GM20431 (cell line): ENCODE measurements at regions not wholly inside any gene's neighbourhood (a gene's known extent, or its start where the extent isn't known, plus 50 kb on each side); places are given as distances from the start of the nearest gene placed in this dataset.
"Not testable (repeated sequence)": the region's sequence is repeated elsewhere in the genome, so short reads cannot be mapped to it uniquely, and the experiment has no call there.

ENCODE experiments used
- in situ Hi-C: fragments of 300-500 bp; cut with MseI, MboI; formaldehyde crosslinking; loops from one replicate; pipeline ENCODE4 v1.15.0; 2020; ENCODE audit warnings: low sequenced_read_pairs; ENCODE audit not compliant: unreplicated experiment

GRCh38 chr1:157347506-157347905, 204.8 kb downstream of the FCRL5 start:
- in situ Hi-C loops: no loop called here

DNA sequence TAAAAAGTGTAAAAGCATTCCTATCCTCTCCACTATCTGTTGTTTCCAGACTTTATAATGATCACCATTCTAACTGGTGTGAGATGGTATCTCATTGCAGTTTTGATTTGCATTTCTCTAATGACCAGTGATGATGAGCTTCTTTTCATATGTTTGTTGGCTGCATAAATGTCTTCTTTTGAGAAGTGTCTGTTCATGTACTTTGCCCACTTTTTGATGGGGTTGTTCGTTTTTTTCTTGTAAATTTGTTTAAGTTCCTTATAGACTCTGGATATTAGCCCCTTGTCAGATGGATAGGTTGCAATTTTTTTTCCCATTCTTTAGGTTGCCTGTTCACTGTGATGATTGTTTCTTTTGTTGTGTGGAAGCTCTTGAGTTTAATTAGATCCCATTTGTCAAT, 199.6 kb upstream of the ETV3 start:
- in situ Hi-C loops: not testable (repeated sequence)

DNA sequence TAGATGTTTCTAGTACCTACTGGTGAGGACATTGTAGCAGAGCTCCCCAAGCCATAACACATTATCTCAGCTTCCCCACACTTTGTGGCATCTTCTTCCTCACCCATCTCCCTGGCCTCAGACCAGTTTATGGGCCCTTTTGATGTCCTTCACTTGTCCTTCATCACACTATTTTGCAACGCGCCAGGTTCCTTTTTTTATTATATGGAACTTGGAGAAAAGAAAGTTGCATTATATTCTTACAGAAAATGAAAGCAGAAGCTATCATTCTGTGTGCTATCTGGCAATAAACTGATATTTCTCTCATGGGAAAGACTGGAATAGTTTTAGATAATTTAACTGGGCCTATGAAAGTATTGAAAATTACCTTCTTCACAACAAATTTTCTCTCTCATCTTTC, 196.9 kb upstream of the ETV3 start:
- in situ Hi-C loops: no loop called here

DNA sequence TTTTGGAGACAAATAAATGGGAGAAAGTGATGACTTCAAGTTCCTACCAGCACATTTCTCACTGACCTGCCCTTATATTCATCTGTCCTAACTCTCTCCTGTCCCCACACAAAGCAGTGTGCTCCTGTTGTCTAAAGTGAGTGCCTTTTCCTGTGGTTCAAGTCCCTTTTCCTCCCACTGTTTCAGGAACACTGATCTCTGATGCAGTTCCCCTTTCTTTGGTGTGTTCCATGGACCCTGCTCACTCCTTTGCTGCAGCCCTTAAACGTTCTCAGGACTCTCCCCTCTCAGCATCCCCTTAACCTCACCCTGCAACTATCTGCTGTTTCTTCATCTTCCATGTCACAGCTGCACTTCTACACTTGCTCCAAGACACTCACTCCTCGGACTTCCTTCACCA, 195.8 kb upstream of the ETV3 start:
- in situ Hi-C loops: no loop called here

GRCh38 chr1:157330177-157330576, 192.0 kb upstream of the ETV3 start:
- in situ Hi-C loops: not testable (repeated sequence)

- in situ Hi-C loops: not testable (repeated sequence)
Measured at GRCh38 chr1:157328120-157328519, 189.9 kb upstream of the ETV3 start.

DNA sequence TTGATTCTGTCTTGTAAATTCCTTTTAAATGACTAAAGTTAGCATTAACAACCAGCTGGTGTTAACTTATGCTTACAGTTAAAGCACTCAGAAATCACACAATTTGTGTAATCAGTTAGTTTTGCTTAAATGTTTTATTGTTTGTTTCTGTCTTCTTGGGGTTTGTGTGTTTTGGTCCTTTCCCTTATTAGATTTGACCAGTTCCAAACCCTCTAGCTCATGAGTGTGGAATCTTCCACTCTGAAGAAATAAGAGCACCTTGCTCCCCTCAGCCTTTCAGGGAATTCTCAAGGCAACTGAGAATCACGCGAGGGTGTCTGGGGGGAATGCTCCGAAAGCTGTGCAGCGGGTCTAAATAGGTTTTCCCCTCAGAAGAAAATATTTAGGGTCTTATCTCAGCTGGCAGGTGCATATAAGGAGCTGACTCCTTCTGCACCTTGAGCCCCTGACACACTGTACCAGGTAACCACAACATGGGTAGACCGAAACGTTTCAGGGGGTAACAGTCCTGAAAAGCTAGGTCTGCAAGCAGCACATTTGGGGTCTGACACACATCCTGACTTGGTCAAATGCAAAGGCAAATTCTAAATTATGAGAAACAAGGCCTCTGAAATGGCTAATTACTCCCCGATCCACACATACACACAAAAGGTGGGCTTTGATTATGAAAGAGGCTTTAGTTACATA, 188.1 kb upstream of the ETV3 start:
- in situ Hi-C loops: no loop called here

DNA sequence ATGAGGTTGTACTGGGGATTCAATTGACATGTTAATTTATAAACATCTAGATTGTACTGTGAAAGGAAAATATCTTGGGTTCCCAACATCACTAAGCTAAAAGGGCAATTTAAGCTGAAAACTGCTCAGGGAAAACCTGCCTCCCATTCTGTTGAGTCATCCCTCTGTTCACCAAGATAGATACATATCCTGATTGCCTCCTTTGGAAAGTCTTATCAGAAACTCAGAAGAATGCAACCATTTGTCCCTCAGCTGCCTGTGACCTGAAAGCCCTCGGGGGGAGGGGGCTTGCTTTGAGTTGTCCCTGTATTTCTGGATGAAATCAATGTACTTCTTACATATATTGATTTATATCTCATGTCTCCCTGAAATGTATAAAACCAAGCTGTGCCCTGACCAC, 187.0 kb upstream of the ETV3 start:
- in situ Hi-C loops: no loop called here

GRCh38 chr1:157321972-157322371, 183.8 kb upstream of the ETV3 start:
- in situ Hi-C loops: not testable (repeated sequence)

DNA sequence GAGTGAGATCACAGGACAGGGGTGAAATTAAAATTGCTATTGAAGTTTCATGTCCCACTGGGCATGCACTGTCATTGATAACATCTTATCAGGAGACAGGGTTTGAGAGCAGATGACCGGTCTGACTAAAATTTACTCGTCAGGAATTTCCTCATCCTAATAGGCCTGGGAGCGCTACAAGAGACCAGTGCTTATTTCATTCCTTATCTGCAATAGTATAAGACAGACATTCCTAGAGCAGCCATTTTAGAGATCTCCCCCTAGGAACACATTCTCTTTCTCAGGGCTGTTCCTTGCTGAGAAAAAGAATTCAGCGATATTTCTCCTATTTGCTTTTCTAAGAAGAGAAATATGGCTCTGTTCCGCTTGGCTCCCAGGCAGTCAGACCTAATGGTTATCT, 181.4 kb upstream of the ETV3 start:
- in situ Hi-C loops: no loop called here

GRCh38 chr1:157317229-157317628, 179.0 kb upstream of the ETV3 start:
- in situ Hi-C loops: not testable (repeated sequence)

- in situ Hi-C loops: no loop called here
Measured at GRCh38 chr1:157315544-157315943, 177.3 kb upstream of the ETV3 start.

DNA sequence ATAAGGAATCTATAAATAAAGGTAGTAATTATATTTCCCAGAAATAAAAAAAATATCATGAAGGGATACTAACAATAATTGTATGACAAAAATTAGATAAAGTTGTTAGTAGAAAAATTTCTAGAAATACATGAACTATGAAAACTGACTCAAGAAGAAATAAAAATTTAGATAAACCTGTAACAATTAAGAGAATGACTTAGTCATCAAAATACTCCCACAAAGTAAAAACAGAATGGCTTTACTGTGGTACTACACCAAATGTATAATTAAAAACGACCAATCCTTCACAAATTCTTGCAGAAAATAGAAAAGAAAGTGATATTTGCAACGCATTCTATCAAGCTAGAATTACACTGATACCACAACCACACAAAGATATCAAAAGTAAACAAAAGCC, 176.2 kb upstream of the ETV3 start:
- in situ Hi-C loops: no loop called here

- in situ Hi-C loops: no loop called here
Measured at GRCh38 chr1:157313240-157313807, 175.1 kb upstream of the ETV3 start.

GRCh38 chr1:157312082-157312812, 174.1 kb upstream of the ETV3 start:
- in situ Hi-C loops: no loop called here

- in situ Hi-C loops: no loop called here
Measured at GRCh38 chr1:157311730-157312081, 173.5 kb upstream of the ETV3 start.

- in situ Hi-C loops: not testable (repeated sequence)
Measured at GRCh38 chr1:157310805-157311729, 172.9 kb upstream of the ETV3 start.

DNA sequence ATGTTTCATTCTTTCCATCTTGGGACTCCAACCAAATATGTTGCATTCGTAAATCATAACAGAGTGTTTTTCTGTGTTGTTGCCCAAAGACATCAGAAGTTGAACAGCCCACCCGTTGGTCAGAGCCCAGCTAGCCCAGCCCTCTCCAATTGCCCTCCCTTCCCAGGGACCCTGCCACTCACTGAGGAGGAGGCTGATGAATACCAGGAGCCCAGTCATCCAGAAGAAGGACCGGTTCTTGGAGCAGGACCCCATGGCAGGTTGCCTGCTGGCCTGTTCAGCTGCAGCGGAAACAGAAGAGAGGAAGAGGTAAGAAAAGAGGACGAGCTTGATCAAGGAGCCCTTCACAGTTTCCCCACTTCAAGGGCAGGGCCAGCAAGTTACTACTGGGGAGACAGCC, 172.2 kb upstream of the ETV3 start:
- in situ Hi-C loops: no loop called here

- in situ Hi-C loops: no loop called here
Measured at GRCh38 chr1:157307491-157307890, 169.3 kb upstream of the ETV3 start.

DNA sequence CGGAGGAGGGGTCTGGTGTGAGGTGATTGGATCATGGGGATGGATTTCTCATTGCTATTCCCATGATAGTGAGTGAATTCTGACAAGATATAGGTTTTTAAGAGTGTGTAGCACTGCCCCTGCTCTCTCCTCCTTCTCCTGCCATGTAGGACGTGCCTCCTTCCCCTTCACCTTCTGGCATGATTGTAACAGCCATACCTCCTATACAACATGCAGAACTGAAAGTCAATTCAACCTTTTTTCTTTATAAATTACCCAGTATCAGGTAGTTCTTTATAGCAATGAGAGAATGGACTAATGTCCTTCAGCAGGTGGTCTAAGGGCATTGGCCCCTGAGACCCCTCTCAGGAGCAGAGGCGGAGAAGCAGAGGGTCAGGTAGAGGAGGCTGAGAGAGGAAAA, 168.7 kb upstream of the ETV3 start:
- in situ Hi-C loops: no loop called here

DNA sequence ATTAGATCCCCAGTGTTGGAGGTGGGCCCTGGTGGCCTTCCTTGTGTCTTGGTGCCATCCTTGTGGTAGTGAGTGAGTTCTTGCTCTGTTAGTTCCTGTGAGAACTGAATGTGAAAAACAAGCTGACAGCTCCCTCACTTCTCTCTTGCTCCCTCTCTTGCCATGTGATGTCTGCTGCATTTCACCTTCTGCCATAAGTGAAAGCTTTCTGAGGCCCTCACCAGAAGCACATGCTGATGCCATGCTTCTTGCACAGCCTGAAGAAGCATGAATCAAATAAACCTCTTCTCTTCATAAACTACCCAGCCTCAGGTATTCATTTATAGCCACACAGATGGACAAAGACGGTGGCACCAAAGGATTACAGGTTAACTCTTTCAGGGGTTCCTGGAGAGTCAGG, 166.1 kb upstream of the ETV3 start:
- in situ Hi-C loops: no loop called here
